Loucy (cell line): ENCODE measurements at regions not wholly inside any gene's neighbourhood (a gene's known extent, or its start where the extent isn't known, plus 50 kb on each side); places are given as distances from the start of the nearest gene placed in this dataset.
"Not testable (repeated sequence)": the region's sequence is repeated elsewhere in the genome, so short reads cannot be mapped to it uniquely, and the experiment has no call there.

Experiments
- EZH2phosphoT487 ChIP-seq: fragments of 200-600 bp; IDR thresholded peaks from 2 replicates; pipeline ENCODE4 v1.6.1; 2018; ENCODE audit warnings: antibody characterized with exemption, mild to moderate bottlenecking, moderate library complexity, borderline replicate concordance
- TF ChIP-seq, protein P1 (sequence below): fragments of 200-600 bp; sonication (generic); conservative IDR thresholded peaks from 2 replicates; pipeline ENCODE4 v1.5.1; 2014; ENCODE audit warnings: mild to moderate bottlenecking, antibody characterized with exemption, low read length

DNA sequence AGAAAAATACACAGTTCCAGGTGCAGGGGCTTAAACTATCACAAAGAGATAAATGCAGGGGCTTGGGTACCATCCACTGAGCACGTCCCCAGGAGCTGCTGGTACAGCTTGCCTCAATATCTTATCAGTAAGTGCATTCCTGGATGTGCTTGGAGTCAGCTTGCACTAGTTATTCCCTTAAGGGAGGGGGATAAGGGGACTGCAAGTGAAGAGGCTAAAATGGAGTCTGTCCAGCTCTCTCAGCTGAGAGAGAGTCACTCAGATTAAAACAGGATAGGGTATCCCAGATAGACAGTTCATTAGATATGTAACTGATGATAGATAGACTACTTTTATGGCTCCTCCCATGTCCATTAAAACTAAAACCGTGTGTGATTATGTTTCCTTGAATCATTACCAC, 82.5 kb downstream of the PRR15 start:
- TF ChIP-seq, protein P1, sequence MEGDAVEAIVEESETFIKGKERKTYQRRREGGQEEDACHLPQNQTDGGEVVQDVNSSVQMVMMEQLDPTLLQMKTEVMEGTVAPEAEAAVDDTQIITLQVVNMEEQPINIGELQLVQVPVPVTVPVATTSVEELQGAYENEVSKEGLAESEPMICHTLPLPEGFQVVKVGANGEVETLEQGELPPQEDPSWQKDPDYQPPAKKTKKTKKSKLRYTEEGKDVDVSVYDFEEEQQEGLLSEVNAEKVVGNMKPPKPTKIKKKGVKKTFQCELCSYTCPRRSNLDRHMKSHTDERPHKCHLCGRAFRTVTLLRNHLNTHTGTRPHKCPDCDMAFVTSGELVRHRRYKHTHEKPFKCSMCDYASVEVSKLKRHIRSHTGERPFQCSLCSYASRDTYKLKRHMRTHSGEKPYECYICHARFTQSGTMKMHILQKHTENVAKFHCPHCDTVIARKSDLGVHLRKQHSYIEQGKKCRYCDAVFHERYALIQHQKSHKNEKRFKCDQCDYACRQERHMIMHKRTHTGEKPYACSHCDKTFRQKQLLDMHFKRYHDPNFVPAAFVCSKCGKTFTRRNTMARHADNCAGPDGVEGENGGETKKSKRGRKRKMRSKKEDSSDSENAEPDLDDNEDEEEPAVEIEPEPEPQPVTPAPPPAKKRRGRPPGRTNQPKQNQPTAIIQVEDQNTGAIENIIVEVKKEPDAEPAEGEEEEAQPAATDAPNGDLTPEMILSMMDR: not testable (repeated sequence)
- TF ChIP-seq EZH2phosphoT487: not testable (repeated sequence)
